HG02840 (cell line): ENCODE measurements at regions not wholly inside any gene's neighbourhood (a gene's known extent, or its start where the extent isn't known, plus 50 kb on each side); places are given as distances from the start of the nearest gene placed in this dataset.

Source experiments
- ATAC-seq: cut with Tn5 transposase; IDR thresholded peaks from one replicate; pipeline ENCODE4 v1.9.1; 2021; ENCODE audit warnings: mild to moderate bottlenecking, moderate library complexity, moderate number of reproducible peaks; ENCODE audit not compliant: unreplicated experiment, low FRiP score

GRCh38 chr5:173819521-173819920 is 68.6 kb upstream of the CPEB4 start:
- no peak for ATAC-seq

DNA sequence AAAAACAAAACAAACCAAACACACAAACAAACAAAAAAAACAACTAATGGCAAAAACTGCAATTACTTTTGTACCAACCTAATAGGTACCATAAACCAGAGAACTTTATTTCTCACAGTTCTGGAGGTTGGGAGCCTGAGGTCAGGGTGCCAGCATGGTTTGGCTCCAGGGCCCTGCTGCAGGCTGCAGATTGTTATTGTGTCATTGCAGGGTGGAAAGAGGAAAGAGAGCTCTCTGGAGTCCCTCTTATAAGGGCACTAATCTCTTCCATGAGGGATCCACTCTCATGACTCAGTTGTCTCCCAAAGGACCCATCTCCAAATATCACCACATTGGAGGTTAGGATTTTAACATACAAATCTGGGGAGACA is 64.9 kb upstream of the CPEB4 start:
- no peak for ATAC-seq

DNA sequence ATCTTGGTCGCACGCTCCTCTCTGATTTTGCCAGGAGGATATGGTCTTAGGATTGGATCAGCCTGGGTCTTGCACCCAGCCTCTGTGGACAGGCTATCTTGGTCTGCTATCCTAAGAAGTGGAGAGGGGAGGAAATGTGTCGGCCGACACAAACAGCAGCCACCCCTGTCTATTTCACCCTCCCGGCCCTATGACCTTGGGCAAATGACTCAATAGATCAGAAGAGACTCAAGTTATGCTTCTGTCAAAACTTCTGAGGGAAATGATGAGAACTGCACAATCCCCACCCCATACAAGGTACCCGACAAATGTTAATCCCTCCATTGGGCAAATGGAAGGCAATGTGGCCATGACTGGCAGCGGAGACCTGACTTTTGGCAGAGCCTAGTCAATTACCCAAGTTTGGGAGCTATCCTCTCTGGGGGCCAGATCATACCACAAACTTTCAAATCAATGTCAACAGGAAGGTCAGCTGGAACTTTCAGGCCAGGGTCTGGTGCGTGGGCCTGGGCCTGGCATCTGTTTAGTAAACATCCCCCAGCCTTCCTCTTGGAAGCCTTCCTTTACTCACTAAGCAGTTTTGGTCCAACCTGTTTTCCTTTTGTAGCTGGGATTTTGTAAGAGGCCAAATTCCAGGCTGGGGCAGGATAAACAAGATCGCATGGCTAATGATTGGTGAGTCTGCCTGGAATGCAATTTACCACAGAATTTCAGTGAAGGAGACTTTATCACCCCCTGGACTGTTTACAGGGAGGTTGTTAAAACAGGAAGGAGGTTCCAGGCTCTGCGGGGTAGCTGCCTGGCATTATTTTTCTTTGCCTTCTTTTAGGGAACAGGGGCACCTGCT is 64.2 kb upstream of the CPEB4 start:
- ATAC-seq, result no peak

DNA sequence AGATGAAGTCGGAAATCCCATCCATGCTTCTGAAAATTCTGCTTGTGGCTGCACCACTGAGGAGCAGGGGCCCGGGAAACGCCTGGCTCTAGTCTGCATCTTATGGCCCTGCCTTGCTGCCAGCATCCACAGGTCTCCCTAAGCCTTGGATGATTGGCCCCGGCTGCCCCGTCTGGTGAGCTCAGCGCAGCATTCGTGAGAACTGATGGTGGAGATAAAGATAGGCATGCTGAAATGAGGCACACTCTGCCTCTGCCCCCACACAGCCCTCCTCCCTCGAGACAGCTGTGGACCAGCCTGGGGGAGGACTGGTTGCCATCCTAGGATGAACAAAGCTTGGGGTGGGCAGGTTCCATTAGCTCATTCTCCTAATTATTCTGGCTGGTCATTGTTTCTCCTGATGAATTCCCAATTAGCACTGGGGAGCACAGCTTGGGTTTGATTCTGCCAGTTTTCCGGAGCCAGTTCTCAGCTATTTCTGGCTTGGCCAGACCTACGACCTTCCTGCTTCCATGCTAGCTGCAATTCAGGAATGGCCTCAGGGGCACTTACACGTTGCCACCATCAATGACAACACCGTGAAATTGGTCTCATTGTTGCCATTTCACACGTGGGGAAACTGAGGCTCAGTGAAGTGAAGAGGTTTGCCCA is 62.8 kb upstream of the CPEB4 start:
- ATAC-seq, result no peak

GRCh38 chr5:173826086-173826427 is 62.1 kb upstream of the CPEB4 start:
- no peak for ATAC-seq

GRCh38 chr5:173826428-173827350 is 61.5 kb upstream of the CPEB4 start:
- ATAC-seq, result no peak

DNA sequence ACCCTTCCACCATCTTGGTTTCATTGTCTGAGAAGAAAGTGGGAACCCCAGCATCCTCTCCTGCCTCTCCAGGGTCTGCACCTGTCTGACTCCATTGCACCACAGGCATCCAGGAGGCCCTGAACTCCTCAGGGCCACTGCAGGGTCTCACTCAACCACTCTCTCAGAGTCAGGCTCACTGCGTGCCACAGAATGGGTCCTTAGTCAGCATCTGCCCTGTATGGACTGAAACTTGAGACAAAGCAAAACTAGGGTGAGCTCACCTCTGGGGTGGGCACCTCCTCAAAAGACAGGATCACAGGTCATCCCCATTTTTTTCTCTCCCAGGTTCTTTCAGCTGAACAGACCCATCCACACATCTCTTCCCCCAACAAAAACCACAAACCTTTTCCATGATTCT is 59.2 kb upstream of the CPEB4 start:
- no peak for ATAC-seq

- ATAC-seq, result no peak
These were observed 58.3 kb upstream of the CPEB4 start for GRCh38 chr5:173829826-173830225.

DNA sequence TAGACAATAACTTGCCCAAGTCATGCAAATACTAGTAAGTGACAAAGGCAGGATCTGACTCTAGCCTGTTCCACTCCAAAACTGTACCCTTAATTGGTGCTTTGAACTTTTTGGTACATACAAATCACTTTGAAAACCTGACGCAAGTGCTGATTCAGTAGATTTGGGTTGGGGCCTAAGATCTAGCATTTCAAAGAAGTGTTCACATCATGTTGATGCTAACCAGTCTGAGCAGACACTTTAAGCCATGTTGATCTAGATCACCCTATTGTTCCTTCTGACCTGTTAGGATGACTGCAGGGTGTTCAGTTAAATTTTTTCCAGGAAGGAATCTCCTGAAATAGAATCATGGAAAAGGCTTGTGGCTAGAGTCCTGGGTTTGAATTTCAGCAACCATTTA is 57.7 kb upstream of the CPEB4 start:
- no peak for ATAC-seq

GRCh38 chr5:173831196-173831914 is 56.8 kb upstream of the CPEB4 start:
- ATAC-seq, result no peak

DNA sequence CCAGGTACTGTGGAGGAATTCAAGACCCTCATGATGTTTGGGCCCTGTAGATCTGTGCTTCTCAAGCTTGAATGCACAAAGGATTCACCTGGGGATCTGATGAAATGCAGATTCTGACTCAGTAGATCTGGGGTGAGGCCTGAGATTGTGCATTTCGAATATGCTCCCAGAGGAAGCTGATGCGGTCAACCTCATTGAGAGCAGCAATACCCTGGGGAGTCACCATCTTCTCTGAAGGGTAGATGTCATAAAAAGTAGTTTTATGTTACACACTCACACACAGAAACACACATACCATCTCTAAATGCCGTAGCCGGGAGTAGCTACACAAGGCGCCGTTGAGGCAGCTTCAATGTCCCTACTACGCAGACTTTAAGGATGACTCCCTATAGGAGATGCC is 55.8 kb upstream of the CPEB4 start:
- no peak for ATAC-seq

DNA sequence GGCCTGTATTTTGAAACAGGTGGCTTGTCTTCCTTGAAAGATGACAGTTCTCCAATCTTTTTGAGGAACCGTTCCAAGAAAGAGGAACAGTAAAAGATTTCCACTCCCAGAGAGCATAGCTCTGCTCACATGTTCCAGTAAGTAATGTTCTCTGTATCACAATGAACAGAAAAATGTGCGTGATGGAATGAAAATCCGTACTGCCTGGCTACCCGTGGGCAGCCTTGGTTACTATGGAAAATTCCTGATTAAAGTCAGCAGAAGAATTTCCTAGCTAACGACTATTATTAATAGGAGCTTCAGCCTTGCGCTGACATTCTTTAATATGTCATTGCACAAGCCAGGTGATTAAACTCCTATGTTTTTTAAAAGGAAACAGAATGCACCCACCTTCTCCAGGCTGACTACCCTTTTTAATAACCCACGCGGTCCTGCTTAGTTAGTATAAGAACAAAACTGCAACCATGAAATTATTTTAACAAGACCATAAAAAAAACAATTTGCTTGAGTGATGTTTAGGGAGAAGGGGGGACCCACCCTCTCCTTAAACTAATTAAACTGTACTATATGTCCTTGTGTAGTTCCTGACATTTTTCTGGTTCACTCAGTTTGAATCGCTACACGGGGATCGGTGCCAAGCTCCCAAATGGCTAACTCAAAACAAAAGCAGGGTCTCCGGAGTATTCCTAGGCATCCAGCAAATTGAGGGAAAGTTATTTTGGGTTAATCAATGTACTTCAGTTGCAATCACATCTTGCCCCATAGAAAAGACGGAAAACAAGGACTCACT is 54.8 kb upstream of the CPEB4 start:
- no peak for ATAC-seq

GRCh38 chr5:173834071-173834771 is 53.9 kb upstream of the CPEB4 start:
- no peak for ATAC-seq

GRCh38 chr5:173835131-173835530 is 53.0 kb upstream of the CPEB4 start:
- no peak for ATAC-seq

DNA sequence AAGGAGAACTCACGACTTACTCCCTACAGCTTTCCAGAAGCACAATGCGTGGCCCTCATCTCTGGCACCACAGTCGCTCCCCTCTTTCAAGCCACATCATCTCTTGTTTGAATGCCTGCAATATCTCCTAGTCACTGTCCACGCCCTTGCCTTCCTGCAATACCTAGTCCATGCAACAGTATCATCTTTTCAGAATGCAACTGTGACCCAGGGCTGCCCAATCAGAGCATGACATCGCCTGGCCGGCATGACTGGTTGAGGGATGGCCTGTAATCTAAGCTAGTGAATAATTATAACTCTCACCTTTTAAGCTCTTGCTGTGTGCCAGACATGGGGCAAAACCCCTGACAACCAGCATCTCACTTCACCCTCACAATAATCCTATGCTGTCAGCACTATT is 52.5 kb upstream of the CPEB4 start:
- no peak for ATAC-seq

DNA sequence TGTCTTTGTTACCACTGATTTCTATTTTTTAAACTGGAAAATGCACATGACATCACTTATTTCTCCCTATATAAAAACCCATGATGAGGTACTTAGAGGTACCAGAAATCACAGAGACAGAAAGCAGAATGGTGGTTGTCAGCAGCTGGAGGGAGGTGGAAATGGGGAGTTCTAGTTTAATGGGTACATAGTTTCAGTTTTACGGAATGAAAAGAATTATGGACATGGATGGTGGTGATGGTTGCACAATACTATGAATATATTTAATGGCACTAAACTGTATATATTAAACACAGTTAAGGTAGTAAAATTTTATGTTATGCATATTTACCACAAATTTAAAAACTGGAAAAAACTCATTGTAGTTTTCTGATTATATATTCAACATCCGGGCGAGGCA is 50.5 kb upstream of the CPEB4 start:
- ATAC-seq, result no peak
